Lower leg skin (tissue), 3 donors: ENCODE measurements at regions not wholly inside any gene's neighbourhood (a gene's known extent, or its start where the extent isn't known, plus 50 kb on each side); places are given as distances from the start of the nearest gene placed in this dataset.

Source experiments
- CTCF ChIP-seq, 3 donors: fragments of 450-650 bp; IDR thresholded peaks; one replicate each; pipeline ENCODE4 v1.5.1; 2016; ENCODE audit warnings: antibody characterized with exemption in 3 of 3, mild to moderate bottlenecking in 3 of 3, moderate library complexity in 2 of 3
- POLR2A ChIP-seq, 2 donors: fragments of 450-650 bp; IDR thresholded peaks; one replicate each; pipeline ENCODE4 v1.6.1; 2016 to 2017; ENCODE audit warnings: antibody characterized with exemption in 2 of 2, mild to moderate bottlenecking in 1 of 2, moderate library complexity in 1 of 2

- no peak for TF ChIP-seq CTCF (IDR thresholded peaks at IDR 0.05)
- TF ChIP-seq POLR2A (IDR thresholded peaks at IDR 0.05) = no peak
Measured at GRCh38 chr2:225207043-225207442, 164.8 kb upstream of the DOCK10 start.
